ENCODE measurements at regions not wholly inside any gene's neighbourhood (a gene's known extent, or its start where the extent isn't known, plus 50 kb on each side); places are given as distances from the start of the nearest gene placed in this dataset.

DNA sequence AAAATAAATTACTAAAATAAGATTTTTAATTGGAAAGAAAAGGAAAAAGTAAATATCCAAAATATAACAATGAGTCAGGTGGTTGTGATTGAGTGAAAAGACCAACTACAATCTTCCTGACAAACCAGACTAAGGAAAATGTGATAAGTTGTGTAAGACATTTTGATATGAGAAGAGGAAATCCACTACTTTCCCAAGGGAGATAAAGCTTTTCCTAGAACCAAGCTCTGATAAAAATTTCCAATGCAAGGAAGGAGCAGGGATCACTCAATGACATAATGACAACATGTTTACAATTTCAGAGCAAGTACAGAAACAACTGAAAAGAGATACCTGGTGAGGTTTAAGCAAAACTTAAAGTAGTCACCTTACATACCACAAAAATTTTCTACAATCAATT lies 305.1 kb upstream of the RASGEF1B start:
- Histone ChIP-seq H3K36me3 (no peaks in the 10 kb centered on the region), H3K27ac (no peak overlapping the region), H3K9me3 (no peaks in the 10 kb centered on the region), H3K27me3 (no peaks in the 10 kb centered on the region), H3K4me1 (no peaks in the 10 kb centered on the region), H3K4me3 (no peak overlapping the region)
- DNase-seq (ENCODE audit: low spot score) = no peak
- TF ChIP-seq, protein P1, sequence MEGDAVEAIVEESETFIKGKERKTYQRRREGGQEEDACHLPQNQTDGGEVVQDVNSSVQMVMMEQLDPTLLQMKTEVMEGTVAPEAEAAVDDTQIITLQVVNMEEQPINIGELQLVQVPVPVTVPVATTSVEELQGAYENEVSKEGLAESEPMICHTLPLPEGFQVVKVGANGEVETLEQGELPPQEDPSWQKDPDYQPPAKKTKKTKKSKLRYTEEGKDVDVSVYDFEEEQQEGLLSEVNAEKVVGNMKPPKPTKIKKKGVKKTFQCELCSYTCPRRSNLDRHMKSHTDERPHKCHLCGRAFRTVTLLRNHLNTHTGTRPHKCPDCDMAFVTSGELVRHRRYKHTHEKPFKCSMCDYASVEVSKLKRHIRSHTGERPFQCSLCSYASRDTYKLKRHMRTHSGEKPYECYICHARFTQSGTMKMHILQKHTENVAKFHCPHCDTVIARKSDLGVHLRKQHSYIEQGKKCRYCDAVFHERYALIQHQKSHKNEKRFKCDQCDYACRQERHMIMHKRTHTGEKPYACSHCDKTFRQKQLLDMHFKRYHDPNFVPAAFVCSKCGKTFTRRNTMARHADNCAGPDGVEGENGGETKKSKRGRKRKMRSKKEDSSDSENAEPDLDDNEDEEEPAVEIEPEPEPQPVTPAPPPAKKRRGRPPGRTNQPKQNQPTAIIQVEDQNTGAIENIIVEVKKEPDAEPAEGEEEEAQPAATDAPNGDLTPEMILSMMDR (IDR thresholded peaks at IDR 0.05) = no peak

DNA sequence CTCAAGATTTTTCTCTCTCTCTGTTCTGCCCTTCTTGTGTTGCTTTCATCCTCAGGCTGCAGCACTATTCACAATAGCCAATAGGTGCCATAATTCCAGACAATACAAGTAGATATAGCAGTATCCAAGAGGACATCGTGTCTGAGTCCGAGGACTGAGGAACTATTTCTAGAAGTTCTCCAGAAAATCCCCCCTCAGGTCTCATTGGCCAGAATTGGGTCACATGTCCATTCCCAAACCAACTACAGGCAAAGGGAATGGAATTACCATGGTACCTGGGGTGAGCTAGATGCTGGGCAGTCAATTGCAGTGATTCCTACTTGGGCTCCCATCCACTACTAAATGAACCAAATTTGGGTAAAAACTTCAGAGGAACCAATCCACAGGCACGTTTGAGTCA lies 301.9 kb upstream of the RASGEF1B start:
- TF ChIP-seq, protein P1 (IDR thresholded peaks at IDR 0.05) = no peak
- H3K27ac ChIP-seq = no peak overlapping the region
- H3K27me3 ChIP-seq = no peaks in the 10 kb centered on the region
- no peaks in the 10 kb centered on the region for H3K36me3 ChIP-seq
- no peak for DNase-seq (ENCODE audit: low spot score)
- H3K4me3 ChIP-seq = no peak overlapping the region
- H3K9me3 ChIP-seq = no peaks in the 10 kb centered on the region
- no peaks in the 10 kb centered on the region for H3K4me1 ChIP-seq

GRCh38 chr4:81771721-81772120 lies 300.0 kb upstream of the RASGEF1B start:
- TF ChIP-seq, protein P1 (IDR thresholded peaks at IDR 0.05) = no peak
- Histone ChIP-seq H3K4me3 (no peak overlapping the region), H3K9me3 (no peaks in the 10 kb centered on the region), H3K36me3 (no peaks in the 10 kb centered on the region), H3K4me1 (no peaks in the 10 kb centered on the region), H3K27me3 (no peaks in the 10 kb centered on the region), H3K27ac (no peak overlapping the region)
- DNase-seq (ENCODE audit: low spot score) = no peak

DNA sequence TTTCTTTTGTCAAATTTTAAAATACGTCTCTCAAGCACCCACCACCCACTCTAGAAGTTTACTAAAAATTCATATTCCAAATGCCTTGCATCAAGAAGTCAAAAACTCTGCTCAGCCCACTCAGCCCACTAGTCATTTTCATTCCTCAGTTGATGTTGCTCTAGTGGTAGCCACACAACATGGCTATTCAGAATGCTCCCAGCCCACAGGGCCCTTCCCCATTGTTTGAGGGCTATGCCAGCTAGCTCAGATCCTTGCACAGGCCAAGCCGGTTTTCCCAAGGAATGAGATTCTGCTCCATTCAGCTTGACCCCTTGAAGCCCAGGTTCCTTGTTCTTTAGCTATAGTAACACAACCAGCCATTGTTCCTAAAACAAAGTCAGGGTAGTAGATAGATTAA lies 297.5 kb upstream of the RASGEF1B start:
- TF ChIP-seq, protein P1 (IDR thresholded peaks at IDR 0.05) = no peak
- no peak for DNase-seq (ENCODE audit: low spot score)

DNA sequence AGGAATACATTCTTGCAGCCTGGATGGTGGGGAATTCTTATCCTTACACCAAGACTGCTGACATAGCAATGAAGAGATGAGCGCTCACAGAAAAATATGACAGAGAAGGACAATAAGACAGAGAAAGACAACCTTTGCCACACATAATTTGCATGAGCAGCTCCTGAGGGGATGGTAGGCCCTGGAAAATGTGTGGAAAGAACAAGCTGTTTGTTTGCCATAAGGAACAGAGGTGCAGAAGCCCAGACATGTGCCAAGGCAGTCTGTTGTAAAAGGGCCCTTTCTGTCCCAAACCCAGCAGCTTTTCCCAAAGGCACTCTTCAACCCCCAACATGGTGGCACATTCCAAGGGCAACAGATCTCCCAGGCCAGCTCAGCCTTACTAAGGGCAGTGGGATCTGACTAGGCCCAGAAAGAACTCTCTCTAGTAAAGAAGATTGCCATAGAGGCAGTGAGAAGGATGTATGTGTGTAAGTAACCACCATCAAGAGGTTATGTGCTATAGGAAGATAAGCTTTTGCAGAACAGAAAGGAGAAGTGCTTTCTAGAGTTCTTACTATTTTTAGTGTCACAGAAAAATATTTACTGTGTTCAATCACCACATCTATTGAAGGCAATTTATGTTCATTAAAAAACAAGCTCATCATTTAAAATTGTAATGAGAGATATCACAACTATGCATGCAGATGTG lies 287.0 kb upstream of the RASGEF1B start:
- TF ChIP-seq, protein P1 (IDR thresholded peaks at IDR 0.05) = no peak
- no peak for DNase-seq (ENCODE audit: low spot score)
- no peaks in the 10 kb centered on the region for H3K9me3 ChIP-seq

More for the DNA sequence above, 297.5 kb upstream of the RASGEF1B start:
- Histone ChIP-seq H3K36me3 (no peaks in the 10 kb centered on the region), H3K9me3 (no peaks in the 10 kb centered on the region), H3K27me3 (no peaks in the 10 kb centered on the region), H3K4me3 (no peak overlapping the region), H3K4me1 (no peaks in the 10 kb centered on the region), H3K27ac (no peak overlapping the region)

GRCh38 chr4:81757691-81758090 lies 286.0 kb upstream of the RASGEF1B start:
- Histone ChIP-seq H3K36me3 (no peaks in the 10 kb centered on the region), H3K4me1 (no peaks in the 10 kb centered on the region), H3K27ac (no peak overlapping the region), H3K4me3 (no peak overlapping the region), H3K27me3 (no peaks in the 10 kb centered on the region), H3K9me3 (no peaks in the 10 kb centered on the region)
- TF ChIP-seq, protein P1 (IDR thresholded peaks at IDR 0.05) = no peak
- DNase-seq (ENCODE audit: low spot score) = no peak

More for the DNA sequence above, 287.0 kb upstream of the RASGEF1B start:
- H3K36me3 ChIP-seq = no peaks in the 10 kb centered on the region
- no peak overlapping the region for H3K27ac ChIP-seq
- H3K4me1 ChIP-seq = no peaks in the 10 kb centered on the region
- no peaks in the 10 kb centered on the region for H3K27me3 ChIP-seq
- H3K4me3 ChIP-seq = no peak overlapping the region
